ENCODE measurements at regions not wholly inside any gene's neighbourhood (a gene's known extent, or its start where the extent isn't known, plus 50 kb on each side); places are given as distances from the start of the nearest gene placed in this dataset.

GRCh38 chr10:131021969-131022368 lies 289.6 kb downstream of the TCERG1L start:
- TF ChIP-seq EZH2 (IDR thresholded peaks at IDR 0.05; ENCODE audit: insufficient read depth, poor library complexity, severe bottlenecking), result no peak
- no peak for TF ChIP-seq EZH2phosphoT487 (IDR thresholded peaks at IDR 0.05; ENCODE audit: insufficient read depth, low read depth)

Data from GM23248 (cell line).